ENCODE measurements at regions not wholly inside any gene's neighbourhood (a gene's known extent, or its start where the extent isn't known, plus 50 kb on each side); places are given as distances from the start of the nearest gene placed in this dataset.
"Not testable (repeated sequence)": the region's sequence is repeated elsewhere in the genome, so short reads cannot be mapped to it uniquely, and the experiment has no call there.

DNA sequence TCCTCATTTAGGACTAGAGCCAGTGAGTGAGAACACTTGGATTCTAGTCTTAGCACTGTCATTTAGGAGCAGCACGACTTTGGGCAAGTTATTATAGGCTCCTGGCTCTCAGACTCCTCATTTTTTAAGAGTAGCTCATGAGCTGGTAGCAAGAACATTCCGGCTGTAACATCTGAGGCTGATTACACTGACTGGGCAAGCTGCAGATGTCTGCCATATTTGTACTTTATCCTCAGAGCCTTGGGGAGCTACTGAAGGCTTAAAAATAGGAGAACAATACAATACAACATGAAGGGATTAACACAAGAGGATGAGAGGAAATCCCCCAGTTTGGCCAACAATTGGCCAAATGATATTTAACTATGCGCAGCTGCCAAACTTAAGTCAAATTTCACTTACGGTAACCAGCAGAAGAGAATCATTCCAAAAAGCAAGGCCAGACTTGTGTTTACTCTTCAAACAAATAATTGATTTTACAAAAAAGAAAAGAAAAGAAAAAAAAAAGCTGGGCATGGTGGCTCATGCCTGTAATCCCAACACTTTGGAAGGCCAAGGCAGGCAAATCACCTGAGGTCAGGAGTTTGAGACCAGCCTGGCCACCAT, 113.1 kb upstream of the ARHGAP42 start:
- no peak for DNase-seq (ENCODE audit: low read depth)
- in situ Hi-C loops (cut with HindIII; ENCODE audit: low pct_unique_long_range_greater_than_20kb, low sequenced_read_pairs) = no loop called here

DNA sequence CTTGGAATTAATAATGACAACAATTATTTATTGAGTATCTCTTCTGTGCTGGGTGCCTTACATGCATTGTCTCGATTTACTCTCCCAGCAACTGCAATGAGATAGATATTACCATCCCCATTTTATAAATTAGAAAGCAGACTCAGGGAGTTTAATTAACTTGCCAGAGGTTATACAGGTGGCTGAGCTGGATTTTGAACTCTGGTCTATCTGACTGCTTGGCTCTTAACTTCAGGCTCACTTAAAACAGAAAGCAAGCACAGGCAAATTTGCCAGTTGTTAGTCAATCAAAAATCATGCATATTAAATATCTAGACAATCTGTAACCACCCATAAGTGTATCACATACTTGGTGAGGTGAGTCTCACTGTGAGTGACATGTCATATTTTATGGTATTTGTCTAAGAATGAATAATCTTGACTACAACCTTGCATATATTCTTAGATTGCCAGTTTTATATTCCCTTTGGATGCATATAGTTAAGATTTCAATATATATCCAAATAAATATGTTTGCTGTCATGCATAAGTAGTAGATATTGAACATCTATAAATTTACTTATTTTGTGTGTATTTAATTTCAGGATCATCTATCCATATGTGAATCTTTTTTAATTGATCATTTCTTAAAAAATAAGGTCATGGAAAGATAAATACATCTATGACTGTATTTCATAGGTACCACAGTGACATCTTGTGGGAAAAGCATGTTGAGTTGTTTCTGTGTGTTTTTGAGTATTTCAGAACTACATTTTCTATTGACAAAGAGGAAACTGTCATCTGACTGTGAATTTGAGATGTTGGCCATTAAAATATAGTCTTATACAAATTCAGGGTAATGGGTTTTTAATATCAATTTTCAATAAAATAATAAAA, 112.0 kb upstream of the ARHGAP42 start:
- peak; percentile 28 for DNase-seq (ENCODE audit: low read depth)
- in situ Hi-C loops (cut with HindIII; ENCODE audit: low pct_unique_long_range_greater_than_20kb, low sequenced_read_pairs) = no loop called here

DNA sequence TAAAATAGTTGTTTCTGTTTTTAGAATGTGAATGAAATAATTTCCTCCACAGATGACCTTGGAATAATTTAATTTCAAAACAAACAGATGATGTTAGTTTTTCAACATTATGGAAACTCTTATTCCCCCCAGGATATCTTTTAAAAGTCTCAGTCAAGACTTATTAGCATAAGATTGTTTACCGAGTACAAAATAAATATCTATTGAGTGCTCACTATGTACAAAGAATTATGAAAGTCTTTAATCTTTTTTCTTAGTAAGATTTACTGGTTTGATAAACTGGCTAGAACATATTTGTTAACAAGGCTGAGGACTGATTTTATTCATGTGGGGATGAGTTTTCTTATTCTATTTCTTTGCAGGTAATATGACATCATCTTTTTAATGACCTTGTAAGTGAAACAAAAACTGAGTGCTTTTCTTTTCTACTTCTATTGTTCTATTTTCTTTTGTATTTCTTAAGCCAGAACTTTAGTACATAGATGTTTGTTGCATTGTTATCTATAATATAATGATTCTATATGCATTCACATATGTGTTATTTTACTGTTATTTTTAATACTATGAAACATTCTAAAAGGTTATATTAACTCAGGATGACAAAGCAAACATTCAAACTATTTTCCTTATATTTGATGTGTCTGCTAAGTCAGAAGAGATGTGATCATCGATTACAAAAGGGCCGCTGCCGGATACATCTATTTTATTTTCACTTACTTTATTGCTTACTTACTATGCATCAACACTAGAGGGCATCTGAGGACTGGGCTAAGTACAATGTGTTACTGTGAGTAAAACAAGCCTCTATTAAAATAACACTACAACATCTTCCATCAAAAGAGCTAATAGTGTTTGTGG, 111.0 kb upstream of the ARHGAP42 start:
- in situ Hi-C loops (cut with HindIII; ENCODE audit: low pct_unique_long_range_greater_than_20kb, low sequenced_read_pairs) = no loop called here
- peak; percentile 15 for DNase-seq (ENCODE audit: low read depth)

DNA sequence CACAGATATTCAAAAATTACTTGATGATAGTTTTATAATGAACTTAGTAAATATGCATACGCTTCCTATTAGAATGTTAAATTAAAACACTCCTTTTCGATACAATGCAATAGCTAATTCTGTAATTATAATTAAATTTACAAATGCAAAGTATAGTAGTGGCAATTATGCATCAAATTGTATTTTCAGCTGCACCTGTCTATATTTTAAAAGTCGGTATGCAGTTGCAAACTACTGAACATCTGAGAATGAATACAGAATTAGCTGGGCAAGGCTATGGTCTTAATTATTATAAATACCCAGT, 110.4 kb upstream of the ARHGAP42 start:
- DNase-seq (ENCODE audit: low read depth) = no peak
- in situ Hi-C loops (cut with HindIII; ENCODE audit: low pct_unique_long_range_greater_than_20kb, low sequenced_read_pairs) = no loop called here

DNA sequence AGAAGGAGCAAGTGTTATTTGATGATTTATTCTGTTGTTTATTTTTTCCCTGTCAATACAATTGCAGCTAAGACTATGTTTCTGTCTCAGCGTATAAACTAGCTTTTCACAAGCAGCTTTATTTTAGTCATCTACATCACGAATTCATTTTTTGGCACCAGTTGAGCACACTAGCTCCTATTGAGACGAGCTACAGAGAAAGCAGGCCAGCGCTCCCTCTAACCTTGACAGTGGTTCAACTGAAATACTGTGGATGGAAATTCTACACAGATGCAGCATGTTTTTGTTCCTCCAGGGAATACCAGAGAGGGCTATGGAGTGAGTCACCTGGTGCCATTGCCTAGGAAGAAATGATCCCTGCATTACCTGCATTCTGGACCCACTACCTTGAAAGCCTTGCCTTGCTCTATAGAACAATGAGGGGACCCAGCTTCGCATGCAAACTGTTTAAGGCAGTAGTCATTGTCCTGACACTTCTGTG, 108.2 kb upstream of the ARHGAP42 start:
- in situ Hi-C loops (cut with HindIII; ENCODE audit: low pct_unique_long_range_greater_than_20kb, low sequenced_read_pairs) = no loop called here
- DNase-seq (ENCODE audit: low read depth) = no peak

DNA sequence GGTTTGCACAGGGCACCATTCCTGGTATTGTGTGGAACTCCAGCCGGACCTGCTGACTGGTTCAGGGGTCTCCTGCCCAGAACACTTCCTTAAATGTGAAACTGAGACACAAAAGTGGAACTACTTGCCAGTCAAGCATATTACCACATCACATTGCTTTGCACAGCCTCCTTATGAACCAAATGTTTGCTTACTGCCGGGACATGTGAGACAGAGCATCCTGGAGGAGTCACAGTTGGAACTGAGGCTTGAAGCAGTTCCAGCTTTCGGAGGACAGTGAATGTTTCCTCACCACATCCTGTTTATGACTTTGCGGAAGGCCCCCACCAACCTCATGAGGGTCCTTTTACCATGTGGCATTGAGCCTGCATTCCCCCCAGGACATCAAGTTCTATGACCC, 105.8 kb upstream of the ARHGAP42 start:
- in situ Hi-C loops (cut with HindIII; ENCODE audit: low pct_unique_long_range_greater_than_20kb, low sequenced_read_pairs) = no loop called here
- DNase-seq (ENCODE audit: low read depth) = no peak

DNA sequence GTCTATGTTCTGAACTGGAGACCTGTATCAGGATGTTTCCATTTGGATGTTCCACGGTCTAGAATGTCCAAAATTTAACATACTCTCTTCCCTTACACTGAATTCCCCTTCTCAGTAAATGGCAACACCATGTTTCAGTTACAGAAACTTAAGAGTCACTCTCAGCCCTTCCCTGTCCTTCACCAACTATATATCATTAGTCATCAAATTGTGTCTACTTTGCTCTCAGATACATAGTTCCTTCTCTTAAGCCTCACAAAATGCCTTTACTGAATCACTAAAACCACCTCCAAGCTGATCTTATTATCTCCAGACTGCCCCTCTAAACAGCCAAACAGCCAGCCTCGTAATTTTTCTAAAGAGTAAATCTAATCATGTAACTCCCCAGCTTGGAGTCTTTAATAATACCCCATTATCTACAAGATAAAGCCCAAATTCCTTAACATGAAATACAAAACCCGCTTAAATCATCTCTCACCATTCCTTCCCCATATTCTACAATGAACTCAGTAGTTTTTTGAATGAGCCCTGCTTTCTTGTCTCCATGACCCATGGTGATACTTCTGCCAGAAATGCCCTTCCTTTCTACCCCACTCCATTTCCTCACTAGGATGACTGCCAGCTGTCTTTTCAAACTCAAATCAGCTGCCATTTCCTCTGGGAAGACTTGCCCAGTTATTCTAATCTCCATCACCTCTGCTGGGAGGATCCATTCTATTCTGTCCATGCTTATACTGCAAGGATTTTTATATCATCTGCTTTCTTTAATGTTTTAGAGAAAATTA, 102.7 kb upstream of the ARHGAP42 start:
- in situ Hi-C loops (cut with HindIII; ENCODE audit: low pct_unique_long_range_greater_than_20kb, low sequenced_read_pairs) = no loop called here
- DNase-seq (ENCODE audit: low read depth) = no peak

DNA sequence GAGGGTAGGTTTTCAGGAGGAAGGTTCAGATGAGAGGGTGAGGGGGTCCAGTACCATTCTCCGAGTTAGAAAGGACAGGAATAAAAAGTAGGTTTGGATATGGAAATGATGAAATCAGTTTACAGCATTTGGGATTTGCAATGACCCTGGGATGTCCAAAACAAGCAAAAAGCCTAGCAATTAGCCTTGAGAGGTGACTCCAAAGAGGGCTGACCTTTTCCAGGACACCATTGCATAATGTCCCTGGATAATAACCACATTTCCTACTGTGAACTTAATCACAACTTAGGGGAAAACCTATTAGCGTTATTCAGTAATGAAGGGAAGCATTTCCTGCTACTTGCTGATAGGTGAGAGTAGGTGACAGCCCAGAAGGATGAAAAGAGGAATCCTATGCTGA, 101.4 kb upstream of the ARHGAP42 start:
- DNase-seq (ENCODE audit: low read depth) = no peak
- in situ Hi-C loops (cut with HindIII; ENCODE audit: low pct_unique_long_range_greater_than_20kb, low sequenced_read_pairs) = no loop called here

DNA sequence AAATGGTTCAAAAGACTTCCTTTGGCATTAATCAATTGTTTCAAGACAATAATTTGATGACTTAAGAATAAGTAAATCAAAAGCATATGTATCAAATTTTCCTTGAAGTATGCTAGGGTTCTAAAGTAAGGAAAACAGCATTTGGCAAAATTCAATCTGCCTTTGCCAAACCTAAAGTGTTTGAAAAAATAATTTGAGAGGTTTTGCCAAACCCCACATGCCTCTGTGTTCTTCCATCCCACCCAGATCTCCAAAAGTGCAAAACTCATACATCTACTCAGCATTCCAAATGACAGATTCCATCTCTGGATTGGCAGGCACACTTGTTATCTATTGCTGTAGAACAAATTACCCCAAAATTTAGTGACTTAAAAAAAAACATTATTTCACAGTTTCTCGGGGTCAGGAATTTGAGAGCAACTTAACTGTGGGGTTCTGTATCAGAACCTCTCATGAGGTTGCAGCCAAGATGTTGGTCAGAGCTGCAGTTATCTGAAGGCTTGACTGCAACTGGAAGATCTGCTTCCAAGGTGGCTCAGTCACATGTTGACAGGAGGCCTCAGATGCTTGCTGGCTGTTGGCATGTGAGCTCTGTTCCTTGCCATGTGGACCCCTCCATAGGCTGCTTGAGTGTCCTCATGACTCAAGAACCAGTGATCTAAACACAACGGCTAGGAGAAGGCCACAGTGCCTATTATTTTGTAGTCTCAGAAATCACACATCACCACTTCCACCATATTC, 100.6 kb upstream of the ARHGAP42 start:
- in situ Hi-C loops (cut with HindIII; ENCODE audit: low pct_unique_long_range_greater_than_20kb, low sequenced_read_pairs) = no loop called here
- no peak for DNase-seq (ENCODE audit: low read depth)

DNA sequence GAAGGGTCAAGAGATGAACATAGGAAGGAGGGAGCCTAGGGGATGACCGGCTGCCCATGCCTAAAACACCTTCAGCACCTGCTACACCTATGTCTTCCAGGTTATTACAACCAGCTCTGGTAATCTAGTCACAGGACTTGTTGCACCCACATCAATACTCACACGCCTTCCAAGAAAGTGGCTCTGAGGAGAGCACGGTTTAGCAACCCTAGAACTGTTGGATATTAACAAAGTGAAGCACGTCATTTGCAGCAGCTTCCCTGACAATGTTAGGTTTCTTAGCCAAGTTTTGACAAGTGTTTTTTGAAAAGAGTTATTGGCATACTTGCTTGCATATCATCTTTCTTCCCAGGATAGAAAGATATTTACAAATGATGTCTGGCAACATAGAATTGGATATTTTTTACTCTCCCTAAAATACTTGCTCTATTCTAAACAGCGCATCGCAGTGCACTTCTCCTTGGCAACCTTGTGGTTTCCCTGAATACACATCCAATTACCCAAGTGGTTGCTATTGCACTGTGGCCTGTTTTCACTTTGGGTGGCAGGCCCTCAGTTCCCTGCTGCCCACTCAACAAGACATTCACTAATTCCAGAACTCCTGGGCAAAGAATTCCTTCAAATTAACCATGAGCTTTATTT, 94.3 kb upstream of the ARHGAP42 start:
- DNase-seq (ENCODE audit: low read depth) = no peak
- in situ Hi-C loops (cut with HindIII; ENCODE audit: low pct_unique_long_range_greater_than_20kb, low sequenced_read_pairs) = no loop called here

DNA sequence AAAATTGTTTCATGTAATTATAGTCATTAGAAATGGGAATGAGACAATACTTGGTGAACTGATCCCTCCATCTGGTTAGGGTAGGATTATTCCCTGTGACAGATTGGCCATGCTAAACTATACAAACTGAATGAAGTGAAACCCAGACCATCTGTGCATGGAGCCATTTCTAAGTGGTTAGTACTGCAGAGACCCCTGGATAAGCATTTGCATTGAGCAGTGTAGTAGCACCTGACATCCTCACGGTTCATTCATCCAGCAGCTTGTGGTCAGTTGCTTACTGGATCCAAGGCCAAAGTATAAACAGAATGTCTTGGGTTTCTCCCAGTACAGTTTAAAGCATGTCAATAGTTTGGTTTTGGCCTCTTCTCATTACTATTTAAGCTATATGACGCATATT, 93.8 kb upstream of the ARHGAP42 start:
- in situ Hi-C loops (cut with HindIII; ENCODE audit: low pct_unique_long_range_greater_than_20kb, low sequenced_read_pairs) = no loop called here
- DNase-seq (ENCODE audit: low read depth) = no peak

DNA sequence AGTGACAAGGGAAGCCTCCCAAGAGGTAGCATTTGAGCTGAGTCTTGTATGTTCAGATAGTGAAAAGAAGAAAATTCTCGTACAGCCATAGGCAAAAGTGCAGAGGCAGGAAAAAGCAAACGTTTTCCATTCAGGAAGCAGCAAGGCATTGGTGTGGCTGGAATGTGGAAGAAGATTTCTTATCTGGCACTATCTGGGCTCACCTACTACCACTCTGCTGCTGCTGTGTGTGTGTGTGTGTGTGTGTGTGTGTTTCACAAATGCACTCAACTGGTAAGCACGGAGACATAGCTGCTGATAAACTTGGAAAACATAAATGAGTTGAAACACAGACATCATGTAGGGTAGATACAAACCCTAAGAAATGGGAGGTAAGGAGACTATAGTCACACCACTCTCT, 92.8 kb upstream of the ARHGAP42 start:
- in situ Hi-C loops (cut with HindIII; ENCODE audit: low pct_unique_long_range_greater_than_20kb, low sequenced_read_pairs) = no loop called here
- DNase-seq (ENCODE audit: low read depth) = no peak

DNA sequence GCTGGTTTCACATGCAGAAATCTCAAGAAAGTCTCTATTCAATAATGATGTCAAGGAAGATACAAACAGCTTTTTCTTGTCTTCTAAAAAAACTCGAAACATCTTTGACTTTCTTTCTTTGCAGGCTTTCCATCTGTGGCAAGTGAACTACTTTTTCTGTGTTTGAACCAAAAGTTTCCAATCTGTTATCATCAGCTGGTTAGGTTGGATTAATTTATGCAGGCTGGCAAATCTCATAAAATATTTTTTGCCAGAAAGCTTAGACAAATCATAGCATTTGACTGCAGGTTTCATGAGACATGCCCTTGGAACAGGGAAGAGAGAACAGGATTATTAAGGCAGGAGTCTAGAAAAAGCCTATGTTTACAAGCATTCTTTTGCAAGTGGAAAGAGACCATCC, 86.1 kb upstream of the ARHGAP42 start:
- in situ Hi-C loops (cut with HindIII; ENCODE audit: low pct_unique_long_range_greater_than_20kb, low sequenced_read_pairs) = no loop called here
- DNase-seq (ENCODE audit: low read depth) = no peak

DNA sequence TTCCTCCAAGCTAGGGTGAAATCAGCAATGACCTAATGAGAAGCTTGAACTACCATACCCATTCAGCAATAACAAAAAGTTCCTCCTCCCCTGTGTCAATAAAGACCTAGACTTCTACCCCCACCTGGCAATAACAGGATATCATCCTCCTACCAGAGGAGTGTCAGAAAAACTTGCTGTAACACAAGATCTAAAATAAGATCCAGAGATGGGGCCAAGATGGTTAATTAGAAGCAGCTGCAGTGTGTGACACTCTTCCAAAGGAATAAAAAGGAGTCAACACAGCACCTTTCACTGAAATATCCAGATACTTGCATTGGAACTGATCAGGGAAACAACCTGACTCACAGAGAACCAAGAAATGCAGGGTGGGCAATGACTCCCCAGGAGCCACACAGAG, 84.4 kb upstream of the ARHGAP42 start:
- in situ Hi-C loops (cut with HindIII; ENCODE audit: low pct_unique_long_range_greater_than_20kb, low sequenced_read_pairs) = no loop called here
- DNase-seq (ENCODE audit: low read depth) = no peak

DNA sequence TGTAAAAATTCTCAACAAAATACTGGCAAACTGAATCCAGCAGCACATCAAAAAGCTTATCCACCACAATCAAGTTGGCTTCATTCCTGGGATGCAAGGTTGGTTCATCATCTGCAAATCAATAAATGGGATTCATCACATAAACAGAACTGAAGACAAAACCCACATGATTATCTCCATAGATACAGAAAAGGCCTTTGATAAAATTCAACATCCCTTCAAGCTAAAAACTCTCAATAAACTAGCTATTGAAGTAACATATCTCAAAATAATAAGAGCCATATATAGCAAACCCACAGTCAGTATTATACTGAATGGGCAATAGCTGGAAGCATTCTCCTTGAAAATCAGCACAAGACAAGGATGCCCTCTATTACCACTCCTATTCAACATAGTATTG, 79.3 kb upstream of the ARHGAP42 start:
- in situ Hi-C loops (cut with HindIII; ENCODE audit: low pct_unique_long_range_greater_than_20kb, low sequenced_read_pairs); DNase-seq (ENCODE audit: low read depth): not testable (repeated sequence)

DNA sequence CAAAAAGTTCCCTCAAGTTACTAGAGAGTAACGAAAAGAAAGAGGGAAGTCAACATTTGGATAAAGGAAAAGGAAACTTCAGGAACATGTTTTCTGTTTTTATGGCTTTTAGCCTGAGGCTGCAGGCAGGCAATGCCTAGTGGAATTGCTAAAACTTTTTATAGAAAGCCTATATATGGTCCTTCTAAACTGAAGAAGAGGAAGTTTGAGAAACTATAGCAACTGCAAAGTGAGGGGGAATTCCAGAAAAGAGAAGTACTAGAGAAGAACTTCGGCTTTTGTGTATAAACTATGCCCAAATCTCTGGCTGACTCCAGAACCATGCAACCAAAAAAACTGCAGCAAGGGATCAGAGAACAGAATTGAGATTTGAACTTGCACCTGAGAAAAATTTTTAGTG, 74.3 kb upstream of the ARHGAP42 start:
- no peak for DNase-seq (ENCODE audit: low read depth)
- in situ Hi-C loops (cut with HindIII; ENCODE audit: low pct_unique_long_range_greater_than_20kb, low sequenced_read_pairs) = no loop called here

DNA sequence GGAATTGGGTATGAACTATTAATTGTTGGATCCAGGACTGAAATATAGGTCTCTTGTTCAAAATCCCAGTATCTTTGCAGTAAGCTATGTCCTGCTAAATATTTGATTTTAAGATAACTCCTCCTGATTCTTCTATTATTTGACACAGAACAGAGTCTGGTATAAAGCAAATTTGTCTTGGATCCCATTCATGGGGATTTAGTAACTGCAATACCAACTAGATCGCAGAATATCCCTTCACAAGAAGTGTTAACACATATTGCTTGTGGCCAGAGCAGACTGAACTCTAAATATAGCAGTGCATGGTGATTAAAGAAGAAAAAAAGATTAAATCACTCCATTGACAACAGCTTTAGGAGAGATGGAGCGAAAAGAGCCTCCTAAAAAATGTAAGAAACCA, 68.2 kb upstream of the ARHGAP42 start:
- in situ Hi-C loops (cut with HindIII; ENCODE audit: low pct_unique_long_range_greater_than_20kb, low sequenced_read_pairs) = no loop called here
- no peak for DNase-seq (ENCODE audit: low read depth)
